OCI-LY1 (cell line): ENCODE measurements at regions not wholly inside any gene's neighbourhood (a gene's known extent, or its start where the extent isn't known, plus 50 kb on each side); places are given as distances from the start of the nearest gene placed in this dataset.

Source experiments
- EZH2 ChIP-seq: fragments of 200-600 bp; sonication (generic), shearing (Covaris generic); IDR thresholded peaks from 2 replicates; pipeline ENCODE4 v1.8.0; 2017; ENCODE audit warnings: borderline replicate concordance, mixed run types, mild to moderate bottlenecking, antibody characterized with exemption, low read length, moderate library complexity, mixed read lengths
- TF ChIP-seq, protein P1 (sequence below): fragments of 200-600 bp; sonication (generic), shearing (Covaris generic); IDR thresholded peaks from 2 replicates; pipeline ENCODE4 v1.5.1; 2017; ENCODE audit warnings: mild to moderate bottlenecking, antibody characterized with exemption, low read length, moderate library complexity, mixed read lengths

DNA sequence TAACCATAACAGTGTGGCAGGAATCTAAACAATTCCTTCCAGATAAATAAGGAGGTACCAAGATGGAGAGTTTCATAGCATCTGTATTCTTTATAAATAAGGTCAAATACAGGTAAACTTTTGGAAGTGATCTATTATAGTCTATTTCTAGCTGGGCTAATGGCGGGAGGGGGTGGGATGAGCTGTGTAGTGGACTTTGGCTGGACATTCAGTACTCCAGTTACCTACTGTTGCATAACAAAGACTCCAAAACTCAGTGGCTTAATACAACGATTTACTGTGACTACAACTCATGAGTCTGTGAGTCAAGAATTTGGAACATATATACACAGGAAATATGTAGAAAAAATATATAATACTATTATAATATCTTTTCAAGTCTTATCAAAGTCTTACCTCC lies 496.1 kb downstream of the BCL11B start:
- TF ChIP-seq, protein P1, sequence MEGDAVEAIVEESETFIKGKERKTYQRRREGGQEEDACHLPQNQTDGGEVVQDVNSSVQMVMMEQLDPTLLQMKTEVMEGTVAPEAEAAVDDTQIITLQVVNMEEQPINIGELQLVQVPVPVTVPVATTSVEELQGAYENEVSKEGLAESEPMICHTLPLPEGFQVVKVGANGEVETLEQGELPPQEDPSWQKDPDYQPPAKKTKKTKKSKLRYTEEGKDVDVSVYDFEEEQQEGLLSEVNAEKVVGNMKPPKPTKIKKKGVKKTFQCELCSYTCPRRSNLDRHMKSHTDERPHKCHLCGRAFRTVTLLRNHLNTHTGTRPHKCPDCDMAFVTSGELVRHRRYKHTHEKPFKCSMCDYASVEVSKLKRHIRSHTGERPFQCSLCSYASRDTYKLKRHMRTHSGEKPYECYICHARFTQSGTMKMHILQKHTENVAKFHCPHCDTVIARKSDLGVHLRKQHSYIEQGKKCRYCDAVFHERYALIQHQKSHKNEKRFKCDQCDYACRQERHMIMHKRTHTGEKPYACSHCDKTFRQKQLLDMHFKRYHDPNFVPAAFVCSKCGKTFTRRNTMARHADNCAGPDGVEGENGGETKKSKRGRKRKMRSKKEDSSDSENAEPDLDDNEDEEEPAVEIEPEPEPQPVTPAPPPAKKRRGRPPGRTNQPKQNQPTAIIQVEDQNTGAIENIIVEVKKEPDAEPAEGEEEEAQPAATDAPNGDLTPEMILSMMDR, result no peak
- no peak for TF ChIP-seq EZH2
